Esophagus mucosa (tissue), 1 donor: ENCODE measurements at regions not wholly inside any gene's neighbourhood (a gene's known extent, or its start where the extent isn't known, plus 50 kb on each side); places are given as distances from the start of the nearest gene placed in this dataset.
"Not testable (repeated sequence)": the region's sequence is repeated elsewhere in the genome, so short reads cannot be mapped to it uniquely, and the experiment has no call there.

Experiments
- ATAC-seq: fragments of 200-7000 bp; cut with Tn5 transposase; one replicate; pipeline ENCODE4 v1.9.1; 2020
- donor health status: DM: yes; HTN: yes; CAD: no.

- ATAC-seq: not testable (repeated sequence)
Observed at GRCh38 chr15:21018176-21018575, 152.1 kb upstream of the POTEB2 start.

GRCh38 chr15:21017326-21017725 lies 151.2 kb upstream of the POTEB2 start:
- ATAC-seq: not testable (repeated sequence)

GRCh38 chr15:21016589-21016988 lies 150.5 kb upstream of the POTEB2 start:
- not testable (repeated sequence) for ATAC-seq

GRCh38 chr15:21015171-21015570 lies 149.1 kb upstream of the POTEB2 start:
- ATAC-seq: not testable (repeated sequence)

GRCh38 chr15:21013308-21013707 lies 147.2 kb upstream of the POTEB2 start:
- not testable (repeated sequence) for ATAC-seq

GRCh38 chr15:21009651-21010050 lies 143.5 kb upstream of the POTEB2 start:
- ATAC-seq: not testable (repeated sequence)

- ATAC-seq: not testable (repeated sequence)
Observed at GRCh38 chr15:21003459-21003858, 137.3 kb upstream of the POTEB2 start.

GRCh38 chr15:21001950-21002349 lies 135.8 kb upstream of the POTEB2 start:
- not testable (repeated sequence) for ATAC-seq

- not testable (repeated sequence) for ATAC-seq
Observed at GRCh38 chr15:20991691-20992090, 125.6 kb upstream of the POTEB2 start.

- not testable (repeated sequence) for ATAC-seq
Observed at GRCh38 chr15:20991253-20991652, 125.1 kb upstream of the POTEB2 start.

GRCh38 chr15:20986775-20987174 lies 120.7 kb upstream of the POTEB2 start:
- not testable (repeated sequence) for ATAC-seq

- not testable (repeated sequence) for ATAC-seq
Observed at GRCh38 chr15:20978057-20978456, 111.9 kb upstream of the POTEB2 start.

GRCh38 chr15:20972762-20973161 lies 106.6 kb upstream of the POTEB2 start:
- not testable (repeated sequence) for ATAC-seq

GRCh38 chr15:20959299-20959698 lies 93.2 kb upstream of the POTEB2 start:
- not testable (repeated sequence) for ATAC-seq

- ATAC-seq: not testable (repeated sequence)
Observed at GRCh38 chr15:20929322-20929721, 63.2 kb upstream of the POTEB2 start.
